Suprapubic skin (tissue), 4 donors: ENCODE measurements at regions not wholly inside any gene's neighbourhood (a gene's known extent, or its start where the extent isn't known, plus 50 kb on each side); places are given as distances from the start of the nearest gene placed in this dataset.

Experiments used
- DNase-seq, 2 donors: peaks; one replicate each; pipeline ENCODE4 v3.0.0-alpha.2; 2019; ENCODE audit warnings: low spot score in 2 of 2
- H3K27ac ChIP-seq: fragments of 200-600 bp; sonication (generic); one replicate; pipeline ENCODE4 v1.5.1; 2019
- H3K27me3 ChIP-seq: fragments of 200-600 bp; sonication (generic); one replicate; pipeline ENCODE4 v1.5.1; 2019
- H3K36me3 ChIP-seq: fragments of 200-600 bp; sonication (generic); one replicate; pipeline ENCODE4 v1.5.1; 2019
- H3K4me1 ChIP-seq: fragments of 200-600 bp; sonication (generic); one replicate; pipeline ENCODE4 v1.5.1; 2019
- H3K4me3 ChIP-seq: fragments of 200-600 bp; sonication (generic); one replicate; pipeline ENCODE4 v1.5.1; 2019; ENCODE audit warnings: mild to moderate bottlenecking
- H3K9me3 ChIP-seq: fragments of 200-600 bp; sonication (generic); one replicate; pipeline ENCODE4 v1.5.1; 2019
- CTCF ChIP-seq, 2 donors: fragments of 200-600 bp in 1 of 2; fragments of 450-650 bp in 1 of 2; sonication (generic) in 1 of 2; IDR thresholded peaks; one replicate each; pipeline ENCODE4 v1.5.1; 2016 to 2019; ENCODE audit warnings: antibody characterized with exemption in 2 of 2, mild to moderate bottlenecking in 1 of 2, moderate library complexity in 1 of 2
- EP300 ChIP-seq: sonication (generic); formaldehyde crosslinking; IDR thresholded peaks from one replicate; pipeline ENCODE4 v1.6.1; 2017; ENCODE audit warnings: antibody characterized with exemption
- POLR2A ChIP-seq, 2 donors: fragments of 450-650 bp; IDR thresholded peaks; one replicate each; pipeline ENCODE4 v1.6.1; 2017; ENCODE audit warnings: antibody characterized with exemption in 2 of 2, mild to moderate bottlenecking in 2 of 2, moderate library complexity in 2 of 2
- POLR2AphosphoS5 ChIP-seq, 3 donors: sonication (generic); formaldehyde crosslinking; IDR thresholded peaks; one replicate each; pipeline ENCODE4 v1.6.1; 2017; ENCODE audit warnings: antibody characterized with exemption in 3 of 3
- WGBS: methylation state at CpG from one replicate; pipeline ENCODE4 v1.1.5; 2018; 5-methylcytosine and 5-hydroxymethylcytosine counted together

- Histone ChIP-seq H3K9me3 (no peaks in the 10 kb centered on the region), H3K27me3 (no peaks in the 10 kb centered on the region), H3K36me3 (no peaks in the 10 kb centered on the region), H3K27ac (no peak overlapping the region), H3K4me1 (no peaks in the 10 kb centered on the region), H3K4me3 (no peak overlapping the region)
- TF ChIP-seq POLR2AphosphoS5 (IDR thresholded peaks at IDR 0.05): no peak
- TF ChIP-seq POLR2A (IDR thresholded peaks at IDR 0.05): no peak
- no peak for TF ChIP-seq CTCF (IDR thresholded peaks at IDR 0.05)
- no peak for TF ChIP-seq EP300
- DNase-seq: no peak
These were observed 61.8 kb upstream of the CERS6 start for GRCh38 chr2:168394262-168394661.

- Histone ChIP-seq H3K9me3 (no peaks in the 10 kb centered on the region), H3K4me1 (no peaks in the 10 kb centered on the region), H3K27me3 (no peaks in the 10 kb centered on the region), H3K27ac (no peak overlapping the region), H3K4me3 (no peak overlapping the region), H3K36me3 (no peaks in the 10 kb centered on the region)
- no peak for TF ChIP-seq POLR2A (IDR thresholded peaks at IDR 0.05)
- TF ChIP-seq POLR2AphosphoS5 (IDR thresholded peaks at IDR 0.05): no peak
- TF ChIP-seq CTCF (IDR thresholded peaks at IDR 0.05): no peak
- no peak for TF ChIP-seq EP300
- no peak for DNase-seq
- WGBS: 54% methylated on average over 2 of the region's 2 CpGs
These were observed 59.9 kb upstream of the CERS6 start for GRCh38 chr2:168396131-168396530.

- Histone ChIP-seq H3K4me1 (no peaks in the 10 kb centered on the region), H3K27ac (no peak overlapping the region), H3K9me3 (no peaks in the 10 kb centered on the region), H3K4me3 (no peak overlapping the region), H3K27me3 (no peaks in the 10 kb centered on the region), H3K36me3 (no peaks in the 10 kb centered on the region)
- no peak for TF ChIP-seq POLR2A (IDR thresholded peaks at IDR 0.05)
- TF ChIP-seq EP300: no peak
- TF ChIP-seq POLR2AphosphoS5 (IDR thresholded peaks at IDR 0.05): no peak
- no peak for TF ChIP-seq CTCF (IDR thresholded peaks at IDR 0.05)
- WGBS: 56% methylated on average over 2 of the region's 2 CpGs
- no peak for DNase-seq
These were observed 58.4 kb upstream of the CERS6 start for GRCh38 chr2:168397629-168398028.

GRCh38 chr2:168401048-168401556, 55.0 kb upstream of the CERS6 start:
- no peak overlapping the region for H3K27ac ChIP-seq
- TF ChIP-seq POLR2A (IDR thresholded peaks at IDR 0.05) (no peak), CTCF (IDR thresholded peaks at IDR 0.05) (no peak), POLR2AphosphoS5 (IDR thresholded peaks at IDR 0.05) (no peak), EP300 (no peak)

GRCh38 chr2:168401771-168402170, 54.3 kb upstream of the CERS6 start:
- DNase-seq: no peak
- Histone ChIP-seq H3K4me1 (no peaks in the 10 kb centered on the region), H3K9me3 (no peaks in the 10 kb centered on the region), H3K4me3 (no peak overlapping the region), H3K27me3 (no peaks in the 10 kb centered on the region), H3K36me3 (no peaks in the 10 kb centered on the region), H3K27ac (no peak overlapping the region)
- WGBS: 77% methylated on average over 1 of the region's 1 CpG
- TF ChIP-seq POLR2AphosphoS5 (IDR thresholded peaks at IDR 0.05): no peak
- TF ChIP-seq EP300: no peak
- TF ChIP-seq POLR2A (IDR thresholded peaks at IDR 0.05): no peak
- TF ChIP-seq CTCF (IDR thresholded peaks at IDR 0.05): no peak

More at GRCh38 chr2:168401048-168401556, 55.0 kb upstream of the CERS6 start:
- H3K27me3 ChIP-seq: no peaks in the 10 kb centered on the region
- H3K4me1 ChIP-seq: no peaks in the 10 kb centered on the region
- WGBS: 78% methylated on average over 4 of the region's 4 CpGs
- H3K36me3 ChIP-seq: no peaks in the 10 kb centered on the region
- no peak for DNase-seq
- H3K9me3 ChIP-seq: no peaks in the 10 kb centered on the region
- no peak overlapping the region for H3K4me3 ChIP-seq
